HEK293T (cell line): ENCODE measurements at regions not wholly inside any gene's neighbourhood (a gene's known extent, or its start where the extent isn't known, plus 50 kb on each side); places are given as distances from the start of the nearest gene placed in this dataset.
A peak's percentile ranks its signal among the peaks of the same experiment; 100 is the strongest.

Experiments
- ARNT ChIP-seq: fragments of 450-650 bp; IDR thresholded peaks from 2 replicates; pipeline ENCODE4 v1.6.1; 2017; ENCODE audit warnings: mild to moderate bottlenecking
- BHLHE40 ChIP-seq: fragments of 450-650 bp; IDR thresholded peaks from 2 replicates; pipeline ENCODE4 v1.6.1; 2016; ENCODE audit warnings: mild to moderate bottlenecking, moderate library complexity, borderline replicate concordance
- CTBP1 ChIP-seq: fragments of 450-650 bp; IDR thresholded peaks from 2 replicates; pipeline ENCODE4 v1.6.1; 2016; ENCODE audit warnings: borderline replicate concordance
- ELF4 ChIP-seq: fragments of 450-650 bp; IDR thresholded peaks from 2 replicates; pipeline ENCODE4 v1.6.1; 2017; ENCODE audit warnings: antibody characterized with exemption
- FOXA1 ChIP-seq: fragments of 450-650 bp; IDR thresholded peaks from 2 replicates; pipeline ENCODE4 v1.6.1; 2016; ENCODE audit warnings: mild to moderate bottlenecking
- FOXK2 ChIP-seq: fragments of 450-650 bp; IDR thresholded peaks from 2 replicates; pipeline ENCODE4 v1.6.1; 2016; ENCODE audit warnings: mild to moderate bottlenecking
- FOXM1 ChIP-seq: fragments of 450-650 bp; IDR thresholded peaks from 2 replicates; pipeline ENCODE4 v1.6.1; 2017; ENCODE audit warnings: mild to moderate bottlenecking, borderline replicate concordance
- HDGF ChIP-seq: fragments of 450-650 bp; IDR thresholded peaks from 2 replicates; pipeline ENCODE4 v1.6.1; 2017; ENCODE audit warnings: antibody characterized with exemption, borderline replicate concordance
- L3MBTL2 ChIP-seq: fragments of 450-650 bp; conservative IDR thresholded peaks from 2 replicates; pipeline ENCODE4 v1.6.1; 2016; ENCODE audit warnings: mild to moderate bottlenecking
- TARDBP ChIP-seq: fragments of 450-650 bp; IDR thresholded peaks from 2 replicates; pipeline ENCODE4 v1.6.1; 2016
- TF ChIP-seq, protein P1 (sequence below): fragments of 450-650 bp; IDR thresholded peaks from 2 replicates; pipeline ENCODE4 v1.6.1; 2016

DNA sequence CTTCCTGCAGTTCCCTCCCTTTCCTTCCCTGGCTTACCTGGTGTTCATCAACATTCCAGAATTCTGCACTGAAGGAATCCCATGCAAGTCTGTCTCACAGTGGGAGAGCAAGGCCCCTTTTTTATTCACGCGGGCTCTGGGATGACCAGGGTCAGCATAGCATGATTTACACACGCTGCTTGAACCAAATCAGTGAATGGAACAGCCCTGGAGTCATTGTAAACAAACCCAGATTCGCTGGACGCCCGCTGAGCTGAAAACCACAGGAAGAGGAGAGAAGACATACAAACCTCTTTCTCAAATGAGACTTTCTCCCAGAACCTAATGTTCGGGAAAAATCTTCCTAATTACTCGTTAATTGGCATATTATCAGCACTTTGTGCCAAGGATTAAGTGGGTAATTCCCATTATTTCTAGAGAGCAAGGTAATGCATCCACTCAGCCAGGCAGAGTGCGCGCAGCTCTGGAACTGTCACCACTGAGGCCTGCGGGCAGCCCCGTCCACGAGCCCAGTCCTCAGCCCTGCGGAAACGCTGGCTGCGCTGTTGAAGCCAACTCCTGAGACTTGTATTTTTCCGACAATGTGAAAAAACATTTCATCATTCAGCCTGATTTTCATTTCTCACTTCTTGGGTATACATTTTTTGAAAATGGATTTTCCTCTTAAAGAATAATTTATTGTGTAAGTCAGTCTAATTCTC lies 140.0 kb downstream of the ETS2 start:
- TF ChIP-seq ELF4 (no peak), BHLHE40 (no peak), HDGF (no peak), ARNT (no peak), CTBP1 (no peak), FOXK2 (no peak), FOXM1 (no peak), FOXA1 (no peak), L3MBTL2 (0 out of 2 replicates have a peak, but pooled peaks have one; percentile 29), TARDBP (no peak)
- TF ChIP-seq, protein P1, sequence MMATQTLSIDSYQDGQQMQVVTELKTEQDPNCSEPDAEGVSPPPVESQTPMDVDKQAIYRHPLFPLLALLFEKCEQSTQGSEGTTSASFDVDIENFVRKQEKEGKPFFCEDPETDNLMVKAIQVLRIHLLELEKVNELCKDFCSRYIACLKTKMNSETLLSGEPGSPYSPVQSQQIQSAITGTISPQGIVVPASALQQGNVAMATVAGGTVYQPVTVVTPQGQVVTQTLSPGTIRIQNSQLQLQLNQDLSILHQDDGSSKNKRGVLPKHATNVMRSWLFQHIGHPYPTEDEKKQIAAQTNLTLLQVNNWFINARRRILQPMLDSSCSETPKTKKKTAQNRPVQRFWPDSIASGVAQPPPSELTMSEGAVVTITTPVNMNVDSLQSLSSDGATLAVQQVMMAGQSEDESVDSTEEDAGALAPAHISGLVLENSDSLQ = peak; percentile 54
